Right lobe of liver (tissue), 4 donors: ENCODE measurements at regions not wholly inside any gene's neighbourhood (a gene's known extent, or its start where the extent isn't known, plus 50 kb on each side); places are given as distances from the start of the nearest gene placed in this dataset.

Source experiments
- CTCF ChIP-seq, 4 donors: fragments of 200-600 bp in 3 of 4; fragments of 450-650 bp in 1 of 4; IDR thresholded peaks; one replicate each; pipeline versions ENCODE4 v1.5.1 to v1.8.0; 2016 to 2022; ENCODE audit warnings: antibody characterized with exemption in 4 of 4, mild to moderate bottlenecking in 2 of 4
- POLR2A ChIP-seq: fragments of 450-650 bp; IDR thresholded peaks from one replicate; pipeline ENCODE4 v1.6.1; 2017; ENCODE audit warnings: antibody characterized with exemption, mild to moderate bottlenecking
- donor health status: DM: no; HTN: no; CAD: no.
- donor health status: DM: no; HTN: no; CAD: no.
- donor health status: DM: no; HTN: yes; CAD: no.

- TF ChIP-seq CTCF (IDR thresholded peaks at IDR 0.05) (no peak), POLR2A (no peak)
These were observed 265.0 kb upstream of the GJE1 start for GRCh38 chr6:141867767-141868166.
